AG10803 (cell line): ENCODE measurements at regions not wholly inside any gene's neighbourhood (a gene's known extent, or its start where the extent isn't known, plus 50 kb on each side); places are given as distances from the start of the nearest gene placed in this dataset.

Source experiments
- DNase-seq: peaks from one replicate; pipeline ENCODE4 v3.0.0; 2010; ENCODE audit warnings: low read depth
- H3K4me3 ChIP-seq: 2 replicates; pipeline ENCODE4 v1.5.1; 2011; ENCODE audit warnings: mild to moderate bottlenecking, low read length, control low read depth
- TF ChIP-seq, protein P1 (sequence below): conservative IDR thresholded peaks from 2 replicates; pipeline ENCODE4 v1.5.1; 2011; ENCODE audit warnings: mild to moderate bottlenecking, low read length, control low read depth, inconsistent platforms

DNA sequence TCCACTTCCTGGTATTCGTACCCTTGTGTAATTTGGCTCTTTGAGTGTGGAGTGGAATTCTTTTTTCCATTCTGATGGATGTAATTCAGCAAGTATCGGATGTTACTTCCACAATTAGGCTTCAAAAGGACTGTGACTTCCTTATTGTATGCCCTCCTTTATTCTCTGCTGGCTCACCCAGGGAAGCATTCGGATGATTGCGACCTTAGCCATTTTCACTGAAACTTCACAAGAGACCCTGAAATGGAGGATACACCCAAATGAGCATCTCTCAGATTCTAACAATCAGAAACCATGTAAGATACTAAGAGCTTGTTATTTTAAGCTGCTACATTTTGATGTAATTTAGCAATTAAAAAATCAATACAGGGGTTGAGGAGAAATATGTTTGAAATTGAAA lies 493.1 kb downstream of the DNAJB9 start:
- DNase-seq = no peak
- H3K4me3 ChIP-seq = no peak overlapping the region
- TF ChIP-seq, protein P1, sequence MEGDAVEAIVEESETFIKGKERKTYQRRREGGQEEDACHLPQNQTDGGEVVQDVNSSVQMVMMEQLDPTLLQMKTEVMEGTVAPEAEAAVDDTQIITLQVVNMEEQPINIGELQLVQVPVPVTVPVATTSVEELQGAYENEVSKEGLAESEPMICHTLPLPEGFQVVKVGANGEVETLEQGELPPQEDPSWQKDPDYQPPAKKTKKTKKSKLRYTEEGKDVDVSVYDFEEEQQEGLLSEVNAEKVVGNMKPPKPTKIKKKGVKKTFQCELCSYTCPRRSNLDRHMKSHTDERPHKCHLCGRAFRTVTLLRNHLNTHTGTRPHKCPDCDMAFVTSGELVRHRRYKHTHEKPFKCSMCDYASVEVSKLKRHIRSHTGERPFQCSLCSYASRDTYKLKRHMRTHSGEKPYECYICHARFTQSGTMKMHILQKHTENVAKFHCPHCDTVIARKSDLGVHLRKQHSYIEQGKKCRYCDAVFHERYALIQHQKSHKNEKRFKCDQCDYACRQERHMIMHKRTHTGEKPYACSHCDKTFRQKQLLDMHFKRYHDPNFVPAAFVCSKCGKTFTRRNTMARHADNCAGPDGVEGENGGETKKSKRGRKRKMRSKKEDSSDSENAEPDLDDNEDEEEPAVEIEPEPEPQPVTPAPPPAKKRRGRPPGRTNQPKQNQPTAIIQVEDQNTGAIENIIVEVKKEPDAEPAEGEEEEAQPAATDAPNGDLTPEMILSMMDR = no peak

- DNase-seq = no peak
- TF ChIP-seq, protein P1 = no peak
- H3K4me3 ChIP-seq = no peak overlapping the region
Measured at GRCh38 chr7:109073543-109073942, 503.9 kb downstream of the DNAJB9 start.

DNA sequence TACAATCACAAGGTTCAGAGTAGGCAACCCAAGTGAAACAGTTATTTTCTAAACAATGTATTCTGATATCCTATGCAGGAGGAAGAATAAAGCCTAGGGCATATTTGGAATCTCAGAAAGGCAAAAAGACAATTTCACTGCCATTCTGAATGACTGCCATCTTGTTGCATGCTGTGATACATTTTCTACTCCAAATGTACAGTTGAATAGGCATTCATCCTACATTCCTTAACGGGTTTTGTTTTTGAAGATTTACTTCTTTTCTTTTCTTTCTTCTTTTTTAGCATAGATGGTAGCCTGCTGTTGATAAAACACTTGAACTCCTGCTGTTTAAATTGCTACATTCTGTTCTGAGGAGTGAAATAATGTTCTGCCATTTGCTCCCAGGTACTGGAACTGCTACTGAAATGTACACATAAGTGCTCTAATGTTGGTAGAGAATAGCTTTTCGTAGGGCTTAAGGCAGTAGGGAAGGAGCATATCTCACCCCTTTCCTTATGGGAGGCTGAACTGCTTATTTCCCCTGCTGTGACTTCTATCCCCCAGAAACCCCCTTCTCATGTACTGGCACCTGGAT lies 506.8 kb downstream of the DNAJB9 start:
- TF ChIP-seq, protein P1 = no peak
- H3K4me3 ChIP-seq = no peak overlapping the region
- DNase-seq = no peak

DNA sequence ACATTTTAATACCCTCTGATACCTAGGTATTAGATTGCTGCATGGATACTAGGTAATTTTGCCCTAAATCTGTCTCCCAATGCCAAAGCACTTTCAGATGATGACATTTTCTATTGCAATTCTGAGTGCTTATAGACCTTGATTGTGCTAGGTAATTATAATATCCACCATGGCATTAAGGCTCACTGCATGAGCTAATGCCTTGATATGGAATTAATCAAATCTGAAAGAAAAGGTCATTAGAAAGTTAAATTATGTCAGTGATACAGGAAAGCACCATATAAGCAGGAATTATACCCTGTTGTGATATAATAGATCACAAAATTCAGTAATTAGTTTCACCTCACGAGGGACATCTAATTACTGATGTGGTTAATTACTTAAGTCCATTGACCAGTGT lies 521.4 kb downstream of the DNAJB9 start:
- TF ChIP-seq, protein P1 = no peak
- H3K4me3 ChIP-seq = no peak overlapping the region
- no peak for DNase-seq

- H3K4me3 ChIP-seq = no peak overlapping the region
- TF ChIP-seq, protein P1 = no peak
- DNase-seq = no peak
Measured at GRCh38 chr7:109092268-109092667, 522.6 kb downstream of the DNAJB9 start.

DNA sequence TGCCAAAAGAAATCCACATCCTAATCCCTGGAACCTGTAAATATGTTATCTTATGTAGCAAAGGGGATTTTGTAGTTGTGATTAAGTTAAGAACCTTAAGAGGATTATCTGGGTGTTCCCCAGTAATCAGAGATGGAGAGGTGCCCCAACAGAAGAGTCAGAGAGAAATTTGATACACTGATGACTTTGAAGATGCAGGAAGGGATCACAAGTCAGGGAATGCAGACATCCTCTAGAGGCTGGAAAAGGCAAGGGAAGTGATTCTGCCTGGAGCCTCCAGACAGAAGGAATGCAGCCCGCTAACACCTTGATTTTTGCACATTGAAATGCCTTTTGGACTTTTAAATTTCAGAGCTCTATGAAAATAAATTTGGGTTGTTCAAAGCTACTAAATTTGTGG lies 531.7 kb downstream of the DNAJB9 start:
- TF ChIP-seq, protein P1 = no peak
- H3K4me3 ChIP-seq = no peak overlapping the region
- no peak for DNase-seq

DNA sequence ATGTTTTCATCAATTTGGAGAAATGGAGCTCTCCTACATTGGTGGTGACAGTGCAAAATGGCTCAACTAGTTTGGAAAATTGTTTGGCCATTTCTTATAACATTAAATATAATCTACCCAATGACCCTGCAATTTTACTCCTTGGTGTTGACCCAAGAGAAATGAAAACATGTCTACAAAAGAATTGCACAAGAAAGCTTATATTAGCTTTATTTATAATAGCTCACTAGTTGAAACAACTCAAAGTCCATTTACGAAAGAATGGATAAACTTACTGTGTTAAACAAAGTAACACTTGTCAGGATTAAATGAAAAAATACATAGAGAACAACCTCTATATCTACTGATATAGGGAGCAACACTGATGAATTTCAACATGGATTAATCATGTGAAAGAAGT lies 539.9 kb downstream of the DNAJB9 start:
- DNase-seq = no peak
- TF ChIP-seq, protein P1 = no peak
- H3K4me3 ChIP-seq = no peak overlapping the region
